Head of caudate nucleus (tissue), 42 donors: ENCODE measurements at regions not wholly inside any gene's neighbourhood (a gene's known extent, or its start where the extent isn't known, plus 50 kb on each side); places are given as distances from the start of the nearest gene placed in this dataset.

Source experiments
- DNase-seq, 42 donors: peaks; one replicate each; pipeline versions ENCODE4 v3.0.0 to v3.0.0-alpha.2; 2020 to 2021; ENCODE audit warnings: mixed read lengths in 7 of 42
- intact Hi-C: fragments of 100-400 bp; cut with DNase I; formaldehyde crosslinking; loops from one replicate; pipeline ENCODE4 v1.15.0; 2022

GRCh38 chr2:240355001-240355891 lies 80.2 kb upstream of the GPC1 start:
- peak in 1 of 42 donors; percentile 9 for DNase-seq
- intact Hi-C loops, result no loop called here

GRCh38 chr2:240355962-240356361 lies 79.5 kb upstream of the GPC1 start:
- intact Hi-C loops, result no loop called here
- DNase-seq, result peak in 1 of 42 donors; percentile 22

GRCh38 chr2:240356700-240357640 lies 78.5 kb upstream of the GPC1 start:
- intact Hi-C loops, result no loop called here
- DNase-seq, result peak in 1 of 42 donors; percentile 20

- intact Hi-C loops, result no loop called here
- DNase-seq, result no peak
Measured at GRCh38 chr2:240357641-240358012, 77.8 kb upstream of the GPC1 start.

- no peak for DNase-seq
- intact Hi-C loops, result no loop called here
Measured at GRCh38 chr2:240358080-240358479, 77.4 kb upstream of the GPC1 start.

GRCh38 chr2:240358821-240359397 lies 76.6 kb upstream of the GPC1 start:
- intact Hi-C loops, result no loop called here
- DNase-seq, result no peak

- intact Hi-C loops, result no loop called here
- DNase-seq, result no peak
Measured at GRCh38 chr2:240359695-240360094, 75.8 kb upstream of the GPC1 start.

GRCh38 chr2:240360645-240361475 lies 74.6 kb upstream of the GPC1 start:
- no peak for DNase-seq

GRCh38 chr2:240362216-240362755 lies 73.2 kb upstream of the GPC1 start:
- DNase-seq, result no peak

More at GRCh38 chr2:240360645-240361475, 74.6 kb upstream of the GPC1 start:
- intact Hi-C loops, result no loop called here

GRCh38 chr2:240362826-240363745 lies 72.4 kb upstream of the GPC1 start:
- no peak for DNase-seq
- intact Hi-C loops, result no loop called here

More at GRCh38 chr2:240362216-240362755, 73.2 kb upstream of the GPC1 start:
- intact Hi-C loops, result no loop called here

GRCh38 chr2:240363746-240364581 lies 71.5 kb upstream of the GPC1 start:
- intact Hi-C loops, result no loop called here

GRCh38 chr2:240364582-240364960 lies 70.9 kb upstream of the GPC1 start:
- intact Hi-C loops, result no loop called here
- DNase-seq, result peak in 1 of 42 donors; percentile 12

More at GRCh38 chr2:240363746-240364581, 71.5 kb upstream of the GPC1 start:
- DNase-seq, result no peak

- intact Hi-C loops, result no loop called here
- no peak for DNase-seq
Measured at GRCh38 chr2:240364961-240365775, 70.3 kb upstream of the GPC1 start.

- intact Hi-C loops, result no loop called here
- DNase-seq, result peak in 1 of 42 donors; percentile 27
Measured at GRCh38 chr2:240365971-240366471, 69.4 kb upstream of the GPC1 start.

- no peak for DNase-seq
- intact Hi-C loops, result no loop called here
Measured at GRCh38 chr2:240366901-240367300, 68.6 kb upstream of the GPC1 start.
